GM18907 (cell line): ENCODE measurements at regions not wholly inside any gene's neighbourhood (a gene's known extent, or its start where the extent isn't known, plus 50 kb on each side); places are given as distances from the start of the nearest gene placed in this dataset.
"Not testable (repeated sequence)": the region's sequence is repeated elsewhere in the genome, so short reads cannot be mapped to it uniquely, and the experiment has no call there.

Source experiments
- ATAC-seq: cut with Tn5 transposase; IDR thresholded peaks from one replicate; pipeline ENCODE4 v1.9.1; 2021; ENCODE audit warnings: mild to moderate bottlenecking, moderate library complexity; ENCODE audit not compliant: unreplicated experiment

- ATAC-seq = no peak
Observed at GRCh38 chr2:175872721-175873120, 129.3 kb downstream of the LNPK start.

- ATAC-seq = no peak
Observed at GRCh38 chr2:175872005-175872348, 130.1 kb downstream of the LNPK start.

DNA sequence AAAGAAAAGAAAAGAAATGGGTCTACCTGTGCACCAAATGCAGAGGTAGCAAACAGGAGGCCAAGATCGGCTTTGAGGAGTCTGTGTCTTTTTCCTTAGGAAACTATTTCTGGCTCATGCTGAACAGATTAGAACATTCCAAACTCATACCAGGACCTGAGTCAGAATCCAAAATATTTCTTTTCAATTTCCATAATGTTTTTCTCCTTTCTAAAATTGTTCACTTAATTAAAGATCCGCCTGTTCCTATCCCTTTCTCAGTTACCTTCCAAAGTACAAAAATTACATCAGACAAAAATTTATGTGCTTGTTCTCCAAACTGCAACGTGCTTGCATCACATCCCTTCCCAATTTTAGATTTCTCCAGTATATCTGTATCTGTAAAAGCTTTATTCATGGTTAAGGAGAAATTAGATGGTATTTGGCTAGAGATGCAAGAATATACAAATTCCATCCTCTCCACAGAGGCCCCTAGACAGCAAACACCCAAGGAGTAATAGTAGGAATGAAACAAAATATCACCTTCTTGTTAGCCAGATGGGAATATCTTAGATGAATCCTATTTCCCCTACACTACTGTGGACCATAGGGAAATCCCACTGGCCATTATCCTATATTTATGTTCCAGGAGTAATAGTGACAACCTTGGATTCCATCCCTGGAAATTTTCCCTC is 130.6 kb downstream of the LNPK start:
- ATAC-seq = no peak

DNA sequence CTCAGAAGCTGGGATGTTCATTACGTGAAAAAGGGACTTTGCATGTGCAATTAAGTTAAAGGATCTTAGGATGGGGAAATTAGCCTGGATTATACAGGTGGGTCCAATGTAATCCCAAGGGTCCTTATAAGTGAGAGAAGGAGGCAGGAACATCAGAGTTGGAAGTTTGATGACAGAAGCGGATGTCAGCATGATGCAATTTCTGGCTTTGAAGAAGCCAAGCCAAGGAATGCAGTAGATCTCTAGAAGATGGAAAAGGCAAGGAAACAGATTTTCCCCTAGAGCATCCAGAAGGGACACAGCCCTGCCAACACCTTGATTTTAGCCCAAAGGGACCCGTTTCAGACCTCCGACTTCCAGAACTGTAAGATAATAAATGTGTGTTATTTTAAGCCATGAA is 136.4 kb downstream of the LNPK start:
- ATAC-seq = no peak

- ATAC-seq = no peak
Observed at GRCh38 chr2:175864137-175864850, 137.8 kb downstream of the LNPK start.

DNA sequence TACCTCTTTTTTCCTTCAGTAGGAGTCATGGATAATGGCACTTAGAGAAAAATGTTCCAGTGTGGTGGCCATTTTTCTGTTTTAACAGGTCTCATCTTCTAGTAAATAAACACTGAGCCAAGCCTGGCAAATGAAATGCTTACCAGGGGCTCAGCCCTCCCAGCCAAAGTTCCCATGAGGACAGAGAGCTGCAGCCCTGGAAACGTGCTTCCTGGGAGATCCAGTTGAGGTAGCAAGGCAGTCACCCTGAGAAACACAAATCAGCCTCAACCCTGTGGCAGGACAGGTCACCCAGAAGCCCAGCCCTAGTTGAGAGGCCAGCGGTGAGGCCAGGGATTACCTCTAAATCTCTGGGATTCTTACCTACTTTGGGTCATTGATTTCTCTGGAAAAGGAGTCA is 140.1 kb downstream of the LNPK start:
- ATAC-seq = no peak

- ATAC-seq = no peak
Observed at GRCh38 chr2:175855794-175856453, 146.1 kb downstream of the LNPK start.

GRCh38 chr2:175855236-175855635 is 146.8 kb downstream of the LNPK start:
- ATAC-seq = no peak

DNA sequence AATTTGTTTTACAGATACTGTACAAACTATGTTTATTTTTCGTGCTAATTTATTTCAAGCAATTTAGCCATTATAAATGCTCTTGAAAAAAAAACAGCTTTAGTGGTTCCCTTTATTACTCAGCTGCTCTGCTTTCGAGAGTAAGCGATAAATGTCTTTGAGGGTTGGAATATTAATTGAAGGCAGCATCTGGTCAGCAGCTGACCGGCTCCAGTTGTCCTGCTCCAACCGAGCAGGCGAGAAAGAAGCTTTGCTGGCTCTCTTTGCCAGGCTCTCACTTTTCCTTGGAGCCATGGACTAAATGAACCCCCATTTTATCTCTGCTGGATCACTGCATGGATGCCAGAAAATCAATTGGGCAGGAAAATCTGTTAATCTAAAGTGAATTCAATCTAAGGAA is 147.4 kb downstream of the LNPK start:
- no peak for ATAC-seq

GRCh38 chr2:175854129-175854528 is 147.9 kb downstream of the LNPK start:
- no peak for ATAC-seq

- no peak for ATAC-seq
Observed at GRCh38 chr2:175853616-175853890, 148.5 kb downstream of the LNPK start.

DNA sequence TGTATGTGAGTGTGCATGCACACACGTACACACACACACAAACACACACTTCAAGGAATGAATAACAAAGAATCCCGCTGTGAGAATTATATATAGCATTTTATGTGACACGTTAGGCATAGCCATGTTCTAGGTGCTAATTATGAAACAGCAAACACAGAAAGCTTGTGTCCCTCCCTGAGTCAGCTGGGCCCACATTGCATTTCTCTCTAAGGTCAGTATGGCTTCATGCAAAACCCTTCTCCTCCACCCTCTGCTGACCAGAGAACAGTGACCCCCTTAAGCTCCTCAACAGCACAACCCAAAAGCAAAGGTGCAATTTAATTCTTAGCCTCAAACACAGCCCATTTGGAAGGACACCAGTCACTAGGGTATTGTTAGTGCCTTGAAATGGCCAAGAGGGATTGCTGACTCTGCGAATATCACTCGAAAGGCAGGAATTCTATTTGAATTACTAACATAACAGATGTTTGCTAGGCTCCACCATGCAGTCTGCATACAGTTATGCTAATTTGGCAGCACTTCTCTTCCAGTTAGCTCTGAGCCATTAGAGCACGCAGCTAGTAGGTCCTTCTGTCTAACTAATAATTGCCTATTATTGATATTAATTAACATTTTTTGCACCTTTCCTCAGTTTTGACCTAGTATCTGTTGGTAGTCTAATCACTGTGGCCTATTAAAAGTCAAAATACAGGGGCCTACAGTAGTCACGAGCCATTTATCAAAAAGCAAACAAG is 149.0 kb downstream of the LNPK start:
- ATAC-seq = no peak

GRCh38 chr2:175847128-175847527 is 154.9 kb downstream of the LNPK start:
- ATAC-seq = no peak

- no peak for ATAC-seq
Observed at GRCh38 chr2:175844169-175844568, 157.9 kb downstream of the LNPK start.

- no peak for ATAC-seq
Observed at GRCh38 chr2:175843625-175844024, 158.4 kb downstream of the LNPK start.

- ATAC-seq = no peak
Observed at GRCh38 chr2:175842996-175843395, 159.1 kb downstream of the LNPK start.

DNA sequence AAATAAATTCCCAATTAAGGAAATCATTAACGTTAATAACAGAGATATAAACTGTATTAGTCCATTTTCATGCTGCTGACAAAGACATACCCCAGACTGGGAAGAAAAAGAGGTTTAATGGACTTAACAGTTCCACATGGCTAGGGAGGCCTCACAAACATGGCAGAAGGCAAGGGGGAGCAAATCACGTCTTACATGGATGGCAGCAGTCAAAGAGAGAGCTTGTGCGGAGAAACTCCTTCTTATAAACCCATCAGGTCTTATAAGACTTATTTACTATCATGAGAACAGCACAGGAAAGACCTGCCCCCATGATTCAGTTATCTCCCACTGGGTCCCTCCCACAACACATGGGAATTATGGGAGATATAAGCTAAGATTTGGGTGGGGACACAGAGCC is 161.3 kb downstream of the LNPK start:
- ATAC-seq = not testable (repeated sequence)

DNA sequence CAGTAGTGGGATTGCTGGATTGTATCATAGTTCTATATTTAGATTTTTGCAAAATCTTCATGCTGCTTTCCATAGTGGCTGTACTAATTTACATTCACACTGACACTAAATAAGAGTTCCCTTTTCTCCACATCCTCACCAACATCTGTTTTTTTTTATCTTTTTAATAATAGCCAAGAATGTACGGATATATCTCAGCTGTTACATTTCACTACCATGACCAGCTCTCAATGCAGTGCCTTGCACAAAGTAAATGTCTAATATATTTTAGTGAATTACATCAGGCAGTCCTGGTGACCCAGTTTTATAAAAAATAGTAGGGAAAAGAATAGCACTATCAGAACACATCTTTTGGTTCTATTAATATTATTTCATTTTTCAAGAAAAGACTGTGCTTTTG is 161.8 kb downstream of the LNPK start:
- ATAC-seq = no peak

DNA sequence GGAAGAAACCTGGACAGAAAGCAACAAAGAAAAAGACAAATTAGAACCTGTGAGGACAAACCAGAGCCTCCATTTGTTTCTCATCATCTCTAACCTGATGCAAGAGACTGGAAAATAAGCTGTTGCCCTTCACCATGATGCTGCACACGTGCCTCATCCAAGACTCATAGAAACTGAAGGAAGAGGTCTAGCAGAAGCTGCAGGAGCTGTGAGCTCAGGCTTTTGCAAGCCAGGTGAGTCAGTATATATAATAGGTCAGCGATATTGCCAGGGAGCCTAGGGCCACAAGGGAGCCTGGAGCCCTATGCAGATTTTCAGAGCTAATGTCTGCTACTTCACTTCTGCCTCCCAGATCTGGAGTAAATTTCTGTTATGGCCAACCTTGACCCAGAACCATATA is 163.1 kb downstream of the LNPK start:
- no peak for ATAC-seq

DNA sequence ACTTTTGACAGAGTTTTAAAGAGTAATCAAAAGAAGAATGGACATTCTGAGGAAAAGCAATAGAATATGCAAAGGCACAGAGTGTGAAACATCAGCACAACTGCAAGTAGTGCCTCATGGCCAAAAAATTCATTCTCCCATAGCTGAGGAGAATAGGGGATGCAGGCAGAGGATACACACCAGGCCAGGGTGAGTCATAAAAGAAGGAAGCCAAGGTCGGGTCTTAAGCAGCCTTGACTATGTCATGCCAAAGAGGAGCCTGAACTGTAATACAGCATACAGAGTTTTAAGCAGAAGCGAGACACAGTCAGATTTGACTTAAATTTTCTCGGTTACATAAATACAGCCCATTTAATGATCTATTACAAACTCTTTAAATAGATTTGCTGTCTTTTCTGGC is 165.0 kb downstream of the LNPK start:
- no peak for ATAC-seq

DNA sequence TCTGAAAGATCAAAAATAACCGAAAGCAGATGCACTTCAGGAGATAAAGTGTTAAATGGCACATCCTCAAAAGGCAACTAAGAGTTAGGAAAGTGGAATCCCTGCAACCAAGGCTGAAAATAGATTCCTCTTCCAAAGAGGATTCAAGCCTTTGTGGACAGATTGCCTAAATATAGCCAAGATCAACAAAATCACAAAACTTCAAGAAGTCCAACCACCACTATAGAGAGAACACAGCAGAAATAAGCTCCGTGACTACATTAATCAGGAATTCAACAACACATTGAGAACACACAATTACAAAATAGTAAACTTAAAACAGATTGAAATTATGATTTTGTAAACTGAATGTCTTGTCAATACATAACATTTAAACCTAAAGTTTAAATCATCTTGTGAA is 165.7 kb downstream of the LNPK start:
- ATAC-seq = no peak

- no peak for ATAC-seq
Observed at GRCh38 chr2:175834477-175834876, 167.6 kb downstream of the LNPK start.
